ENCODE measurements at regions not wholly inside any gene's neighbourhood (a gene's known extent, or its start where the extent isn't known, plus 50 kb on each side); places are given as distances from the start of the nearest gene placed in this dataset.

GRCh38 chr1:58062635-58063034, 483.9 kb downstream of the OMA1 start:
- DNase-seq (ENCODE audit: low read depth in 2 of 2) = no peak
- H3K4me1 ChIP-seq (ENCODE audit: control insufficient read depth, extremely low read depth, insufficient read depth, low read length) = no peaks in the 10 kb centered on the region
- no peak overlapping the region for H3K9ac ChIP-seq (ENCODE audit: insufficient read depth, low read length)
- H3K27me3 ChIP-seq (ENCODE audit: control insufficient read depth, insufficient read depth, low read length) = no peaks in the 10 kb centered on the region
- no peak for TF ChIP-seq EZH2 (IDR thresholded peaks at IDR 0.05; ENCODE audit: low read length, missing control alignments)
- TF ChIP-seq CTCF (conservative IDR thresholded peaks at IDR 0.05 in 1 of 2, IDR thresholded peaks at IDR 0.05 in 1 of 2; ENCODE audit: low read depth in 1 of 2, low read length in 2 of 2) = no peak
- H2AFZ ChIP-seq (ENCODE audit: low read length) = no peak overlapping the region
- no peak overlapping the region for H3K4me3 ChIP-seq (replicated peaks in 1 of 4; ENCODE audit: control extremely low read depth in 1 of 4, insufficient read depth in 1 of 4, low read depth in 3 of 4, low read length in 4 of 4)
- no peaks in the 10 kb centered on the region for H4K20me1 ChIP-seq (ENCODE audit: control insufficient read depth, extremely low read depth, insufficient read depth, low read length)
- H3K4me2 ChIP-seq (ENCODE audit: extremely low read depth, insufficient read depth, low read length) = no peak overlapping the region
- H3K36me3 ChIP-seq (ENCODE audit: control insufficient read depth, insufficient read depth, low read length) = no peaks in the 10 kb centered on the region
- no peak overlapping the region for H3K27ac ChIP-seq (ENCODE audit: insufficient read depth, low read length)
- no peaks in the 10 kb centered on the region for H3K79me2 ChIP-seq (ENCODE audit: control insufficient read depth, insufficient read depth, low read length)
- no peaks in the 10 kb centered on the region for H3K9me3 ChIP-seq (ENCODE audit: control insufficient read depth, insufficient read depth, low read depth, low read length)

- H3K4me2 ChIP-seq (ENCODE audit: extremely low read depth, insufficient read depth, low read length) = no peak overlapping the region
- no peaks in the 10 kb centered on the region for H3K36me3 ChIP-seq (ENCODE audit: control insufficient read depth, insufficient read depth, low read length)
- no peaks in the 10 kb centered on the region for H3K9me3 ChIP-seq (ENCODE audit: control insufficient read depth, insufficient read depth, low read depth, low read length)
- no peak overlapping the region for H3K27ac ChIP-seq (ENCODE audit: insufficient read depth, low read length)
- no peaks in the 10 kb centered on the region for H3K79me2 ChIP-seq (ENCODE audit: control insufficient read depth, insufficient read depth, low read length)
- no peak for DNase-seq (ENCODE audit: low read depth in 2 of 2)
- no peak overlapping the region for H3K4me3 ChIP-seq (replicated peaks in 1 of 4; ENCODE audit: control extremely low read depth in 1 of 4, insufficient read depth in 1 of 4, low read depth in 3 of 4, low read length in 4 of 4)
- H3K4me1 ChIP-seq (ENCODE audit: control insufficient read depth, extremely low read depth, insufficient read depth, low read length) = no peaks in the 10 kb centered on the region
- no peaks in the 10 kb centered on the region for H4K20me1 ChIP-seq (ENCODE audit: control insufficient read depth, extremely low read depth, insufficient read depth, low read length)
- no peak overlapping the region for H2AFZ ChIP-seq (ENCODE audit: low read length)
- H3K27me3 ChIP-seq (ENCODE audit: control insufficient read depth, insufficient read depth, low read length) = no peaks in the 10 kb centered on the region
- no peak for TF ChIP-seq EZH2 (IDR thresholded peaks at IDR 0.05; ENCODE audit: low read length, missing control alignments)
- TF ChIP-seq CTCF (conservative IDR thresholded peaks at IDR 0.05 in 1 of 2, IDR thresholded peaks at IDR 0.05 in 1 of 2; ENCODE audit: low read depth in 1 of 2, low read length in 2 of 2) = no peak
- no peak overlapping the region for H3K9ac ChIP-seq (ENCODE audit: insufficient read depth, low read length)
Observed at GRCh38 chr1:58060559-58061170, 485.9 kb downstream of the OMA1 start.

GRCh38 chr1:58059789-58060188, 486.7 kb downstream of the OMA1 start:
- TF ChIP-seq EZH2 (IDR thresholded peaks at IDR 0.05; ENCODE audit: low read length, missing control alignments) (no peak), CTCF (conservative IDR thresholded peaks at IDR 0.05 in 1 of 2, IDR thresholded peaks at IDR 0.05 in 1 of 2; ENCODE audit: low read depth in 1 of 2, low read length in 2 of 2) (no peak)
- no peak for DNase-seq (ENCODE audit: low read depth in 2 of 2)
- no peak overlapping the region for H2AFZ ChIP-seq (ENCODE audit: low read length)
- no peak overlapping the region for H3K4me2 ChIP-seq (ENCODE audit: extremely low read depth, insufficient read depth, low read length)
- H3K36me3 ChIP-seq (ENCODE audit: control insufficient read depth, insufficient read depth, low read length) = no peaks in the 10 kb centered on the region
- H3K9ac ChIP-seq (ENCODE audit: insufficient read depth, low read length) = no peak overlapping the region
- no peaks in the 10 kb centered on the region for H3K4me1 ChIP-seq (ENCODE audit: control insufficient read depth, extremely low read depth, insufficient read depth, low read length)
- no peak overlapping the region for H3K4me3 ChIP-seq (replicated peaks in 1 of 4; ENCODE audit: control extremely low read depth in 1 of 4, insufficient read depth in 1 of 4, low read depth in 3 of 4, low read length in 4 of 4)
- no peaks in the 10 kb centered on the region for H3K27me3 ChIP-seq (ENCODE audit: control insufficient read depth, insufficient read depth, low read length)
- no peak overlapping the region for H3K27ac ChIP-seq (ENCODE audit: insufficient read depth, low read length)
- H3K9me3 ChIP-seq (ENCODE audit: control insufficient read depth, insufficient read depth, low read depth, low read length) = no peaks in the 10 kb centered on the region
- no peaks in the 10 kb centered on the region for H3K79me2 ChIP-seq (ENCODE audit: control insufficient read depth, insufficient read depth, low read length)
- no peaks in the 10 kb centered on the region for H4K20me1 ChIP-seq (ENCODE audit: control insufficient read depth, extremely low read depth, insufficient read depth, low read length)
